HG03045 (cell line): ENCODE measurements at regions not wholly inside any gene's neighbourhood (a gene's known extent, or its start where the extent isn't known, plus 50 kb on each side); places are given as distances from the start of the nearest gene placed in this dataset.
"Not testable (repeated sequence)": the region's sequence is repeated elsewhere in the genome, so short reads cannot be mapped to it uniquely, and the experiment has no call there.

Source experiments
- ATAC-seq: cut with Tn5 transposase; IDR thresholded peaks from one replicate; pipeline ENCODE4 v1.9.1; 2021; ENCODE audit warnings: mild to moderate bottlenecking, moderate library complexity; ENCODE audit not compliant: unreplicated experiment

GRCh38 chr5:2094616-2094995 is 211.9 kb upstream of the IRX4 start:
- ATAC-seq = no peak

GRCh38 chr5:2093859-2094615 is 211.3 kb upstream of the IRX4 start:
- no peak for ATAC-seq

GRCh38 chr5:2091921-2092320 is 209.2 kb upstream of the IRX4 start:
- no peak for ATAC-seq

- no peak for ATAC-seq
Measured at GRCh38 chr5:2087980-2088379, 205.3 kb upstream of the IRX4 start.

- no peak for ATAC-seq
Measured at GRCh38 chr5:2075365-2075764, 192.6 kb upstream of the IRX4 start.

- no peak for ATAC-seq
Measured at GRCh38 chr5:2071562-2071961, 188.8 kb upstream of the IRX4 start.

- ATAC-seq = not testable (repeated sequence)
Measured at GRCh38 chr5:2070787-2071186, 188.1 kb upstream of the IRX4 start.

- no peak for ATAC-seq
Measured at GRCh38 chr5:2068531-2068930, 185.8 kb upstream of the IRX4 start.

GRCh38 chr5:2066373-2066772 is 183.6 kb upstream of the IRX4 start:
- no peak for ATAC-seq

- not testable (repeated sequence) for ATAC-seq
Measured at GRCh38 chr5:2063380-2063779, 180.7 kb upstream of the IRX4 start.

GRCh38 chr5:2052687-2053086 is 170.0 kb upstream of the IRX4 start:
- no peak for ATAC-seq

GRCh38 chr5:2049876-2050275 is 167.2 kb upstream of the IRX4 start:
- ATAC-seq = no peak

- ATAC-seq = no peak
Measured at GRCh38 chr5:2048664-2049063, 165.9 kb upstream of the IRX4 start.

- no peak for ATAC-seq
Measured at GRCh38 chr5:2047341-2047927, 164.7 kb upstream of the IRX4 start.

- ATAC-seq = no peak
Measured at GRCh38 chr5:2044041-2044440, 161.3 kb upstream of the IRX4 start.

- ATAC-seq = no peak
Measured at GRCh38 chr5:2039180-2039531, 156.4 kb upstream of the IRX4 start.

GRCh38 chr5:2038321-2039179 is 155.8 kb upstream of the IRX4 start:
- ATAC-seq = peak; percentile 95

- no peak for ATAC-seq
Measured at GRCh38 chr5:2036885-2037284, 154.2 kb upstream of the IRX4 start.

- no peak for ATAC-seq
Measured at GRCh38 chr5:2032432-2032831, 149.7 kb upstream of the IRX4 start.

- no peak for ATAC-seq
Measured at GRCh38 chr5:2031581-2031980, 148.9 kb upstream of the IRX4 start.

- ATAC-seq = no peak
Measured at GRCh38 chr5:2030131-2030530, 147.4 kb upstream of the IRX4 start.

- no peak for ATAC-seq
Measured at GRCh38 chr5:2029206-2029605, 146.5 kb upstream of the IRX4 start.
